A673 (cell line): ENCODE measurements at regions not wholly inside any gene's neighbourhood (a gene's known extent, or its start where the extent isn't known, plus 50 kb on each side); places are given as distances from the start of the nearest gene placed in this dataset.

Experiments
- BruUV-seq: library from RNA; stranded (reverse); fragments of 400-500 nt; replicated peaks from 2 replicates; lab custom pipeline; 2021; lab: Mats Ljungman, UMichigan
- CTCF ChIA-PET: fragments of 300-600 bp; sonication (Branson Sonifier 250); formaldehyde crosslinking; loops from one replicate; lab custom pipeline; 2022; ENCODE audit warnings: antibody characterized with exemption; lab: Charles Lee
- POLR2A ChIA-PET: fragments of 300-600 bp; sonication (Branson Sonifier 250); formaldehyde crosslinking; loops from one replicate; lab custom pipeline; 2022; ENCODE audit warnings: antibody characterized with exemption; ENCODE audit not compliant: low non-redundant PET; lab: Charles Lee
- DNase-seq: peaks from one replicate; pipeline ENCODE4 v3.0.0-alpha.2; 2015; ENCODE audit warnings: low spot score
- H3K27ac ChIP-seq: fragments of 200-600 bp; sonication (generic); 2 replicates; pipeline ENCODE4 v1.5.1; 2016; ENCODE audit warnings: mixed run types, low read depth, mild to moderate bottlenecking, mixed read lengths, antibody characterized with exemption, low read length; ENCODE audit not compliant: poor library complexity, severe bottlenecking
- H3K27me3 ChIP-seq: fragments of 200-600 bp; sonication (generic); replicated peaks from 2 replicates; pipeline ENCODE4 v1.6.1; 2017; ENCODE audit warnings: mixed run types, low read depth, mild to moderate bottlenecking, mixed read lengths, antibody characterized with exemption, low read length; ENCODE audit not compliant: insufficient read depth, poor library complexity
- H3K36me3 ChIP-seq: fragments of 200-600 bp; sonication (generic); 2 replicates; pipeline ENCODE4 v1.6.1; 2016; ENCODE audit warnings: mixed run types, mild to moderate bottlenecking, mixed read lengths, antibody characterized with exemption, low read length; ENCODE audit not compliant: insufficient read depth, poor library complexity, severe bottlenecking
- H3K4me1 ChIP-seq: fragments of 200-600 bp; sonication (generic); 2 replicates; pipeline ENCODE4 v1.6.1; 2017; ENCODE audit warnings: mixed run types, mild to moderate bottlenecking, mixed read lengths, antibody characterized with exemption, low read length; ENCODE audit not compliant: insufficient read depth, poor library complexity, severe bottlenecking
- H3K4me3 ChIP-seq: fragments of 200-600 bp; sonication (generic); 2 replicates; pipeline ENCODE4 v1.5.1; 2016; ENCODE audit warnings: low read depth, mixed run types, mild to moderate bottlenecking, mixed read lengths, low read length; ENCODE audit not compliant: poor library complexity, severe bottlenecking
- H3K9me3 ChIP-seq: fragments of 200-600 bp; sonication (generic); 2 replicates; pipeline ENCODE4 v1.6.1; 2016; ENCODE audit warnings: mixed run types, low read depth, mild to moderate bottlenecking, mixed read lengths, antibody characterized with exemption, low read length; ENCODE audit not compliant: poor library complexity, severe bottlenecking
- CTCF ChIP-seq: fragments of 300-800, 200-600 bp; sonication (generic); conservative IDR thresholded peaks from 2 replicates; pipeline ENCODE4 v1.5.1; 2017; ENCODE audit warnings: low read depth, mild to moderate bottlenecking, antibody characterized with exemption, low read length, moderate library complexity, mixed read lengths
- EZH2 ChIP-seq: fragments of 200-600 bp; sonication (generic); IDR thresholded peaks from 2 replicates; pipeline ENCODE4 v1.6.1; 2017; ENCODE audit warnings: borderline replicate concordance, low read depth, mild to moderate bottlenecking, mixed read lengths, antibody characterized with exemption, low read length; ENCODE audit not compliant: poor library complexity, severe bottlenecking
- intact Hi-C: fragments of 100-400 bp; cut with micrococcal nuclease; formaldehyde crosslinking; loops from one replicate; pipeline ENCODE4 v1.10.0; 2022; ENCODE audit not compliant: unreplicated experiment

GRCh38 chr21:34018185-34018584, 55.2 kb upstream of the MRPS6 start:
- POLR2A ChIA-PET: no interaction called here
- CTCF ChIA-PET: no interaction called here
- TF ChIP-seq EZH2 (no peak), CTCF (no peak)
- intact Hi-C loops: no loop called here
- Histone ChIP-seq H3K27me3 (no peaks in the 10 kb centered on the region), H3K4me1 (peaks cover 17% of the 10 kb centered on the region), H3K9me3 (no peaks in the 10 kb centered on the region), H3K27ac (no peak overlapping the region), H3K36me3 (no peaks in the 10 kb centered on the region), H3K4me3 (no peak overlapping the region)
- DNase-seq: no peak
- BruUV-seq: no TSS peak

DNA sequence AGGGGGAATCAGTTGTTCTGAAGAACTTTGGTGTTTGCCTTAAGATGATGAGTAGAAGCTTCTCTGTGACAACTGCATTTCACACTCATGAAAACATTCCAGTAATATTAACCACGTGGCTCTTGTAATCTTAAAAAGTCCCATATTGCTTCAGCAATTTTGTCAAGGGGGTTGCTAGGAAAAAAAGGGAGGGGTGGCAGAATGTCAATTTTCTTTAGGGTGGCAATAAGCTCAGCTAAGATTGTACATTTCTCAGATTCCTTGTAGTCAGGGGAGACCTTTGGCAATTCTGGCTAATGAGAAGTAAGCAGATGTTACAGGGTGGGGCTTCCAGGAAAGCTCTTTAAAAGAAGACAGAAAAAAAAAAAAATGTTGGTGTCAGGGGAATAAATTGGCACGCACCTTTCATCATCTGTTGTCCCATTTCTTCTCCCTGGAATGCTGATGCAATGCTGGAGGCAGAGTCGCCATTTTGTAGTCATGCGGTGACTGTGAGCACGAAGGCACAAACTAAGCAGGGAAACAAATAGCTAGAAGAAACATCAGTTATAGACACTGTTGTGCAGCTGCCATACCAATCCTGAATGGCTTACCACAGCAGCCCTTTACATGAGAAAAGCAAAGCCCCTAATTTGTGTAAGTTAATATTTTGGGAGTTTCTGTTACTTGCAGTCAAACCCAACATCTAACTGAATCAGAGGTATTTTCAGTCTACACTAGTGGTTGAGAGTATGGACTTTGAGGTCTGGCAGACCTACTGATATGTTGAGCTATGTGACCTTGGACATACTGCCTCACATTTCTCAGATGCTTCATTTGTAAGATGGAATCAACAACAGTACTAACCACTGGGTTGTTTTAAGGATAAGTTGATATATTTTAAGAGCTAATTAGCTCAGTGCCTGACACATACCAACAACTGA, 56.1 kb upstream of the MRPS6 start:
- Histone ChIP-seq H3K4me3 (no peak overlapping the region), H3K36me3 (no peaks in the 10 kb centered on the region), H3K27me3 (no peaks in the 10 kb centered on the region), H3K4me1 (peaks cover 13% of the 10 kb centered on the region), H3K27ac (no peak overlapping the region), H3K9me3 (no peaks in the 10 kb centered on the region)
- no TSS peak for BruUV-seq
- intact Hi-C loops: no loop called here
- CTCF ChIA-PET: no interaction called here
- no peak for DNase-seq
- no peak for TF ChIP-seq CTCF
- POLR2A ChIA-PET: no interaction called here

GRCh38 chr21:34012640-34013039, 60.7 kb upstream of the MRPS6 start:
- no TSS peak for BruUV-seq
- no peaks in the 10 kb centered on the region for H3K27me3 ChIP-seq
- H3K4me1 ChIP-seq: no peaks in the 10 kb centered on the region
- ChIA-PET POLR2A (interaction anchor here (0.7 kb wide), 1 partner anchor 49 kb away, joined by 3 read pairs; no protein-coding TSS in a partner anchor), CTCF (no interaction called here)
- intact Hi-C loops: no loop called here
- DNase-seq: no peak
- no peak overlapping the region for H3K4me3 ChIP-seq
- no peaks in the 10 kb centered on the region for H3K36me3 ChIP-seq
- no peak overlapping the region for H3K27ac ChIP-seq
- H3K9me3 ChIP-seq: no peaks in the 10 kb centered on the region
- no peak for TF ChIP-seq EZH2
- no peak for TF ChIP-seq CTCF
